HG03565 (cell line): ENCODE measurements at regions not wholly inside any gene's neighbourhood (a gene's known extent, or its start where the extent isn't known, plus 50 kb on each side); places are given as distances from the start of the nearest gene placed in this dataset.

Source experiments
- ATAC-seq: cut with Tn5 transposase; IDR thresholded peaks from one replicate; pipeline ENCODE4 v1.9.1; 2021; ENCODE audit warnings: mild to moderate bottlenecking, moderate library complexity; ENCODE audit not compliant: unreplicated experiment

DNA sequence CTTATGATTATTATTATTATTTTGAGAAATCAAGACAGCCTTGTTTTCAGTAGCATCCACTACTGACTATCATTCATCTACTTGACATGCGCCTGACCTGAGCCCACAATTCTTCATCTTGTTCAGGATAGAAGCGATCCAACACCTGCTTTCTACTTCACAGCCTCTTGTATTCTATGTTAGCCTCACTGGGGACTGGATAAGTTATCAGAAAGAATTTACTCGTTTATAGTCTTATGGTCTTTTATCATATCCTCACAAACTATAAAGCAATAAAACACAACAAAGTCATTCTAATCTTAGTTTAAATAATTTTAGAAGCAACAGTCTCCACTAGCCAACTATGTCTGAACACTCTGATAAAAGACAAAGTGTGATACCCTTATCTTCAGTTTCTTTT lies 436.0 kb upstream of the ARGLU1 start:
- ATAC-seq, result no peak

DNA sequence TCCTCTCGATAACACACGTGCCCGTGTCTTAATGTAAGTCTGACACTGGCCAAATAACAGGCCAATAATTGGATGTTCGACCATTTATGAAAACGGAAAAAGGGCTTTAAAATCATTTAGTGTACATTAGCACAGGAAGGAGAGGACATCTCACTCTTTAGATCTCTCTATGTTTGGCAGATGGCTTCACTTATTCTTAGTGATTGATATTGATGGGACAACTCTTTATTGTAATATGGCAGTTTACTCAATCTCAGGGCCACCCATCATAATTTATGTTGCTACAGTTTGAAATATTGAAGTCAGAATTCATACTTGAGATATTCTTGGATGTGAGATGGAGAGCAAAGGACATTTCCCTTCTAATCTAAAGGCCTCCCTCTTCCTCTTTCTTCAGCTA lies 430.7 kb upstream of the ARGLU1 start:
- no peak for ATAC-seq

DNA sequence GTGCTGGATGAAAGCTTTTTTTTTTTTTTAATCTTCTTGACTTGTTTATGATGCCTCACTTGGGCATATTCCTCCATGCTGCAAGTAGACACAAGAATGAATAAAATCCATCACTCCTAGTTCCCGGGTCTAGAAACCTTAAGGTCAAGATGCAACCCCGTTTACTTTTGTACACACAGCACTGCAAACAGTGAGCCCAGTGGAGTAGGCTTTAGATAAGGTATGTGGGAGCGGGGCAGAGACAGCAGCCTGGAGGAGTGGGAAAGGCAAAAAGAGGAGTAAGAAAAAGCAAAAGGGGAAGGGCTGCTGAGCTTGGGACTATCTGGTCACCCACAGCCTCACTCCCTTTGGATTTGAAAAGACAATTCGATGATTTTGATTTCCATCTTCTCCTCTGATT lies 429.8 kb upstream of the ARGLU1 start:
- no peak for ATAC-seq

DNA sequence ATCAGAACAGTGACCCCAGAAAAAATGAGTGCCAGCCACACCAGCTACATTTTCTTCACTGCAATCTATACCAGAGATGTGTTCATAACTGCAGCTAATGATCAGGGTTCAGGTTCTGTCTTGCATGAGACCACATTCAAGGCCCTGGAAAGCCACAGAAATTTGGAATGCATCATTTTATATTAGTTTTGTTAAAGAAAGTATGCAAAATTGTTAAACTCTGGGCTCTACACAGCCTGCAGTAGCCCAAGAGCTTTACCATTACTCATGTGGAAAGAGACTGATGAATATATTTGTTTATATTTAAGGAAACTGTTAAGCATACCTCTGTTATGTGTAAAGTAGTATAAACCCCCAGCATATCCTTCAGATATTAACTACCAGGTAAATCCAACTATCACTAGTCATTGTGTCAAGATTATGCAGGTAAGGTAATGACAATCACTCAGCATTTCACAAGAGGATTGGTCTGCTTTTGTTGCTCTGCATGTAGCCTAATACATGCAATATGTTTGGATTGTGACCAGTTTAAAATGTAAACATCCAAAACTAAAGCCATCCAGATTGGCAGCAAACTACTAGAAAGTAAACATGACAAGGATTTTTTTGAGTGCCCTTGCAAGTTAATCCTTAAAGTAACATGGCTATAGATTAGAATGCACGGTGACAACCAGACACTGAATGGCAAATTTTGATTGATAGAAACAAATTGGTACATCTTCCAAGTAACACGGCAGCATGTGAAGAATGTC lies 429.1 kb upstream of the ARGLU1 start:
- no peak for ATAC-seq

DNA sequence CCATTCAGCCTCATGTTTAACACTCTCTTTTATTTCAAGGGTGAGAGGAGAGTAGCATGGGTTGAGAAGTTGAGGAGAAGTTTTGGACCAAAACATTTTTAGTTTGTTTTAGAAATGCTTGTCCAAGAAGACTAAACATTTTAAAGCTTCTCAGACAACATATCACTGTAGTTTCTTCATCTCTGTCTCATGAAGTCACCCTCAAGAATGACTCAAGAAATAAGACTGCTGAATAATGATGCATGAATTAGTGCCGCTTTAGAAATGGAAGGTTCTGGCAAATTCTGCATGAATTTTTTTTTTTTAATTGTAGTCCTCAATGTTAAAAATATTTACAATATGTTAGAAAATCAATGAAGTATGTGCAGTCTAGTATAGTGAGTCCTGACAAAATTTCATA lies 422.7 kb upstream of the ARGLU1 start:
- no peak for ATAC-seq

DNA sequence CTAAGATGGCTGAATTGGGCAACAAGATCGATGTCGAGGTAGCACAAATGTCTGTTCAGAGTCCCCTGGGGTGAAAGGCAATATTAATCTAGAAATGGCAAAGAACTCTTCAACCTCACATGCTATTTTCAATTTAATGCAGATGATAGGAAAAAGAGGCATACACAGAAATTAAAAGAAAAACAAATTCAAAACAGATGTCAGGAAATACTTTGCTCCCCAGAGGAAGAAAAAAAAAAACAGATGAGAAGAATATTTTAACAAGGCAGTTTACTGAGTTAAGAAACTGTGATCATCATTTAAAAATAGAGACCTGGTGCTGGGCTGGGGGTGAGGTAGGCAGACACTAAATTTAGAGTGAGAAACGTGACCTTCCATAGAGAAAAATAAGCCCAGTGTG lies 421.9 kb upstream of the ARGLU1 start:
- ATAC-seq, result no peak

DNA sequence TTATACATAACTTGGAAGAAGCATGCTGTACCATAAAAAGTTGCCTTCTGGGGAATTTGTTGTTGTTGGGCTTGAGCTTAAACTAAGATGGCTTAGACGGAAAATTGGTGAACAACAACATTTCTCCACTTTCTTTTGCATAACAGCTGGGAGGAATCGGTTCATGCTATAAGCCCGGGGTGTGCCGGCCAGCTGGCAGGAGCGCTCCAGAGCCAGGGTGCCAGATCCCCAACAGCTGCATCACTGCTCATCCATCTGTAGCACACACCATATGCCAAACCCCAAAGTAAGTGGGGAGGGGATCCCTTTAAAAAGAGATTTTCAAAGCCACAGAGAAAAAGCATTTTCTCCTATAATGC lies 419.5 kb upstream of the ARGLU1 start:
- no peak for ATAC-seq

DNA sequence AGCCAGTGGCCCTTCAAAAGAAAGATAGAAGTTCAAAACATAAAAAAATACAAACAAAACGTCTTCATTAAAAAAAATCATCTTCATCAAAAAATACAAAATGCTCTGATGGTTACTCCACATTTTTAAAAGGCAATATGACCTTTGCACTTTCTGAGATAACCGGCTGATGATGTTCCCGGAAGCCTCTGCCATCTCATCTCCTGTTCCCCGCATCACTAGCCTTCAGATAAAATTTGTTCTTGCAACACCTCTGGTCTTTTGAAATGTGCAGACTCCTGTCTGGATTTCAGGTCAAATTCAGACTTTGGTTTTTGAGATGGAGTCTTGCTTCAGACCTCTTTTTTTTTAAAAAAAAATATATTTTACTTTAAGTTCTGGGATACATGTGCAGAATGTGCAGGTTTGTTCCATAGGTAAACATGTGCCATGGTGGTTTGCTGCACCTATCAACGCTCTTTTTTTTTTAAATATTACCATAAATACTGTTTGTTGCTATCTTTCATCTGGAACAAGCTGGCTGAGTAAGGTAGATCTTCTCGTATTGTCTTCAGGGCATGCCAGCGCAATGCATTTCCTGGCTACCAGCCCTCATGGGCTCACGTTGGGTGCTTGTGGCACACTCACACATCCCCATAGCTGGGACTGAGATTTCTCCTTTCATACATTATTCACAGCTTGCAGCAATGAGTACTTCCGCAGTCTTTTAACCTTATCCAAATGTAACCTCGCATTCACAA lies 418.9 kb upstream of the ARGLU1 start:
- ATAC-seq, result no peak

DNA sequence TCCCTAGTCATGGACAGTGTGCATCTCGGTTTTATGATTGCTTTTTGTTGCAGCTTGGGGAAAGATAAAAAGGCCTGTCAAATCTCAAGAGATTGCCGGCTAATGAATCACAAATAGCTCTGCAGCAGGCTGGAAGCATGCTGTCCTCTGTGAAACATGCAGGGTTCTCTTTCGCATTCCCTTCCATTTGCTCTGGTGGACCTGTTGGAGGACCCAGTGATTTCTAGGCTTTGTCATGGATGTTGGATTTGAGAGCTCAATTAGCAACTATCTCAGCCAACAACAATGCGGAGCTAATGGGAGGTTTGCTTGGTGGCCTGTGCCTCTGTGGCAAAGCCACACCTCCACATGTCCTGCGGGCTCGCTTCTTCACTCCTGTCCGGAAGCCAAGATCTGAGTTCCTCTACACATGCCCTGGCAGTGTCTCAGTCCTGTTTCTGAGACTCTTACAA lies 418.1 kb upstream of the ARGLU1 start:
- no peak for ATAC-seq

DNA sequence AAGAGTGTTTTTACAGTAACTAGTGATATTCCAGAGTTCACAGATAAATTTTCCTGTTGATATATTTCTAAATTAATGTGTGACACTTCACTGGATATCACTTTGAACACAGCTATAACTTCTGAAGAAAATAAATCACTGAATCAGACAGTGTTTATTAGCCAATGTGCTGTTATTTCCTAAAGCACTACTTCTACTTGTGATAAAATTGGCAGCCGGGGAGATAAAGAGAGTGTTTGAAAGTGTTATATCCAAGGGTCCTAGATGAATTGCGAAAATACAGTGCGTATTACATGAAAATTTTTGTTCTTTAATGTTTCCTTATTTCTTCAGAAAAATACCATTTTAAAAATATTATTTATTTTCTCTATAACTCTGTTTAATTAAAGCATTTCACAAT lies 417.5 kb upstream of the ARGLU1 start:
- no peak for ATAC-seq

DNA sequence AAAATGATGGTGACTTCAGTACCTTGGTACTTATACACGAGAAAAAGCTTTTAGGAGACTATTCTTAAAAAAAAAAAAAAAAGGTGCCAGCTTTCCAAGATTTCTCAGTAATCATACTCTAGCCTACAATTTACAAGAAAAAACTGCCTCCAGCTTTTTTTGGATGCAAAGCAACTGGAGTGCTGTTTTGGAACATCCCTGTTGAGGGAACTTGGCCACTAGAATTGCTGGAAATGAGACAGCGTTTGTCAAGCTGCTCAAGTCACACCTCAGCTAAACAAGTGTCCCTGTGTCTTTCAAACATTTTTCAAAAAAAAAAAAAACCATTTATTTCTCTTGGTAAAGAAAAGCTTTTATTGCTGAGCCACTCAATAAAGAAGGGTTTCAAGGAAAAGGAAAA lies 413.1 kb upstream of the ARGLU1 start:
- no peak for ATAC-seq

DNA sequence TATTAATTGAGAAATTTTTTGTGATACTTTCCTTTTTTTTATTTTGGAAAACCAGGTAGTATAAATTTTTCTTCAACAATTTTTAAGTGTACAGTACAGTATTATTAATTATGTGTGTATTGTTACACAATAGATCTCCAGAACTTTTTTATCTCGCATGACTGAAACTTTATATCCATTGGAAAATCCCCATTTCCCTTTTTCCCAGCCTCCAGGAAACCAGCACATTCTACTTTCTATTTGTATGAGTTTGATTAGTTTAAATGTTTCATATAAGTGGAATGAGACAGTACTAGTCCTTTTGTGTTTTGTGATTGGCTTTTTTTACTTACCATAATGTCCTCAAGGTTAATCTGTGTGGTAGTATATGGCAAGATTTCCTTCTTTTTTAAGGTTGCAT lies 399.5 kb upstream of the ARGLU1 start:
- ATAC-seq, result no peak

DNA sequence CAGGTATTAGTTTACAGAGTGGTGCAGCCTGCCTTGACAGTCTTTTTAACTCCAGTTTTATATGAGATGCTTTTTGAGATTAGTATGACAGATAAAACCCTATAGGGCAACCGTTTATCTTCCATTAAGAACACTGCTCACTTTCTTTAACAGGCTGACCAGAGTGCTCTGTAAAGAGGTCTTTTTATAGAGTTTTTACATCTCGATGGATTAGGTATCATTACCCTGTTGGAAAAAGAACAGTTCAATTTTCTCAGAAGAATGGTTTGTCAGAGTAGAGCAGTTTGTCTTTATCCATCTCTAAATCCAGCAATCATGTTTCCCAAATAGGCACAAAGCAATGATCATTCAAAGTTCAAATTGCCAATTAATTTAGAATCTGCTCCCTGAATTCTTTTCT lies 395.2 kb upstream of the ARGLU1 start:
- no peak for ATAC-seq

DNA sequence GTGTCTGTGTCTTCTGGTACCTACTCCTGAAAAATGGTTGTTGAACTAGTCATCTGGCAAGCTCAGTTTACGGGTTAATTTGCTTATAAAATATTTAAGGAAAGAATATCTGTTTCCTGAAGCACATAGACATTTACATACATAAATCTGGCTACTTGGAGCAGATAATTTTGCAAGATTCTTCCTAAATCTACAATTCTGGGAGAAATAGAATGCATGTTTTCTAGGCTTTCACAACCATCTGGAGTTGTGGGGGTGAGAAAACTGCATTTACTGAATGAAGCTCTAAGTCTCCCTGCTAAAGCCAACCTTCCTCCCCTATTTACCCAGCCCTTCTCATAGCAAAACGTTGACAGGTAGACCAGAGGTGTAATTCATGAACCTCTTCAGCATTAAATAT lies 393.7 kb upstream of the ARGLU1 start:
- ATAC-seq, result no peak

DNA sequence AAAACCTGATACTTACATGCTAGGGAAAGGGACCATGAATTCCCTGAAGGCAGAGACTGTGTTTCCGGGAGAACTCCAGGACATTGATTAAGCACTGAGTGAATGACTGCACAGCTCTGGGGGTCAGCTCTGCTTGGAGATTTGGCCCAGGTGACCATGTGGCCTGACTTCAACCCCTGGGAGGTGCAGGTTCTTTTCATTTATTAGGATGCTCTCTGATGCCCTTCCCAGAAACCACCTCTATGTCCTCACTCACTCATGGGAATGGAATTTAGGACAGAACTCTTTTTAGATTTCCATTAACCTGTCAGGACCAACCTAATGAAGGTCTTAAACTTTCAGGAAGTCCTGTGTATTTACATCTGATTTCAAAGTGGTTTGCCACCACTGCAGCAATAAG lies 393.3 kb upstream of the ARGLU1 start:
- ATAC-seq, result no peak

DNA sequence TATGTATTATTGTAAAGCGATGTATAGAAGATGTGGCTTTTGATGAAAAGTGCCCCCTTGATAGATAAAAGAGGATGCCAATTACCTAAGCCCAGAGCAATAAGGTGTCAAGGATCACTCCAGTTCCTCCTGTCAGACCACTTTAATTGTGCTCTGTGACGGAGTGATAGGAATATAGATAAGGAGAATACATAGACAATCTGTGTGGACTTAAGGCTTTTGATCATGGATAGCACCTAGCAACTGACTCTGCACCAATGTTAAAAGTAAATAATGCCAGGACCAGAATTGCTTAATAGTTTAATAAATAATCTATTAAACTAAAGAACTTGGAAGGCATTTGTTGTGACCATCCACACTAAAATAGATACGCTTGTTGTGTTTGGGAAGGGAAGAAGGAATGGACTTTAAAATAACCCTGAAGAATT lies 390.7 kb upstream of the ARGLU1 start:
- ATAC-seq, result no peak

DNA sequence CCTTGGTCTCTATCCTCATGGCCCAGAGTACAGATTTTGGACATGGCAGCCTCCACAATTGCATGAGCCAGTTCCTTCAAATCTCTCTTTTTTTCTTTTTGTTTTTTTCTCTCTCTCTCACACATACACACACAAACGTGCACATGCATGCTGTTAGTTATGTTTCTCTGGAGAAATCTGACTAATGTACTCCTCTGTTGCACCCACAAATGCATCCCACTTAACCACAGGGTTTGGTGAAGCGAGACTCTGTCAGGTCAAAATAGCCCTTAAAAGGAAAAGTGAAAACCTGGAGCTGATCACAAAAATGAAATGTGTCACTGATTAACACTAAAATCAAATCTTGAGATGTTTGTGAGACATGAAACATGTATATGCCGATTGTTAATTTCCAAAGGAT lies 374.6 kb upstream of the ARGLU1 start:
- peak; percentile 66 for ATAC-seq

DNA sequence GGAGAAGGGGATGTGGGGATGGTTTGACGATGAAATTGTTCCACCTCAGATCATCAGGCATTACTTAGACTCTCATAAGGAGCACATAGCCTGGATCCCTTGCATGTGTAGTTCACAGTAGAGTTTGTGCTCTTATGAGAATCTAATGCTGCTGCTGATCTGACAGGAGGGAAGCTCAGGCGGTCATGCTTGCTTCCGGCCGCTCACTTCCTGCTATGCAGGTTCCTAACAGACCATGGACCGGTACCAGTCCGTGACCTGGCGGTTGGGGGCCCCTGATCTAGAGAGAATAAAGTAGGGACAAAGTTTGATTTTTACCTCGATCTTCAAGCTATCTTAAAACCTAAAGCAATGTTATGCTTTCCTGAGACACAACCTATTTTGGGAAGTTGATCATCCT lies 373.8 kb upstream of the ARGLU1 start:
- no peak for ATAC-seq

DNA sequence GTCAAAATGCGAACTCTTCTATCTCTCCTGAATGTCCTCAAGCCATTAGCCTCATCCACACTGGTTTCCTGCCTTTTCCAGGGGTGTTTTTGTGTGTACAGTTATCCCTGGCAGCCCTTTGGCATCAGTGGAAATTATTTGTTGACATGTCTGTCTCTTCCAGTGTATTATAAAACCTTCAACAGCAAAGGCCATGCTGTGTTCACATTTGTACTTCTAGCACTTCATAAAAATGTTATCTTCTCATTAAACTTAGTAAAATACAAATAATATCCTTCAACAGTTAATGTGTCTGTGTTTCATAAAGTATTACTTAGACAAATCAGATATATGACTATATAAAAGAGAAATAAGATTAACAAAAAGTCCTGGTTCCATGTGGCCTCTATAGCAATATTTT lies 359.5 kb upstream of the ARGLU1 start:
- ATAC-seq, result no peak

DNA sequence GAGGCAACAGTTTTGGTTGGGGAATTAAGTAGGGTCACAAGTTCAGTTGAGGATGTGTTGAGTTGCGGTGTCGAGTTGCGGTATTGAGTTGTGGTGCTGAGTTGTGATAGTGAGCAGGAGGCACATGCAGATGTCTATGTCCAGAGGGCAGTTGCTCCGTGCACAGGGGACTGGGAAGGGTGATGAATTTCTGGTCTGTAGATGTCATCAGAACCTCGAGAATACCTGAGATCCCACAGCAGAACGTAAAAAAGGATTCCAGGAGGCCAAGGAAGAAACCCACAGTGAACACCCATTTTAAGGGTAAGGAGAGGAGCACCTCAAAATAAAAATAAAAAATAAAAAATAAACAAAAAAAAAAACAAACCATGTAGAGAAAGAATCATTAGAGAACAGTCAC lies 354.4 kb upstream of the ARGLU1 start:
- ATAC-seq, result no peak

DNA sequence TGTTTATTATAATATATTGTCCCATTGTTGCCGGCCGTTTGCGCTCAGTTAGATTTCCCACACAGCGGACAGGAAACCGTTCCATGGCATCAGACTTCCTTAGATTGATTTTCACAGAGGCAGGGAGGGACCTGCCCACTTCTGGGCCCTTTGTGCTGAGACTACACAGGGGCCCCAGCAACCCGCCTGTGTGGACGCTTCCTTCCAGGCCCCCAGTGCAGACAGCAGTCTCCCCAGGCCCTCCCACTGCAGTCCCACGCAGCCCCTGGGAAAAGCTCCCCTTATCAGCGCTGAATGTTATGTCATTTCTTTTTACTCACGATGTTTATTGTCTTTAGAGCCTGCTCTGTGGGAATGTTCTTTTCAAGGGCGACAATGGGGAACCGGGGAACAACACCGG lies 351.7 kb upstream of the ARGLU1 start:
- no peak for ATAC-seq

DNA sequence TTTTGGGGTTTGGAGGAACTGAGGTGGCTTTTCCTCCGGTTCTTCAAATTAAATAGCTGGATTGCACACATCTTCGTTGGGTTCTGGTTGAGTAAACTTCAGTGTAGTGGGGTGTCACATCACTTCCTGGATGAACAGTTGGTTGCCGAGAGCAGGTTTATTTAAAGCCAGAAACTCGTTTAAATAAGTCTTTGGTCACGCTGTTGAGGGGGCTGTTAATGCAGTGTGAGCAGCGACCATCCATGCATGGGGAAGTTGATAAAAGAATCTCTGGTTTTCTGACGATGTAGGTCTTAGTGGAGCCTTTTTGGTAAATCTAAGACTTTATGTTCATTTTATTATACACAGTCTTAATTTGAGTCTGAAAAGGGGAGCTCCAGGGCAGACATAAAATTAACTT lies 351.2 kb upstream of the ARGLU1 start:
- peak; percentile 72 for ATAC-seq

DNA sequence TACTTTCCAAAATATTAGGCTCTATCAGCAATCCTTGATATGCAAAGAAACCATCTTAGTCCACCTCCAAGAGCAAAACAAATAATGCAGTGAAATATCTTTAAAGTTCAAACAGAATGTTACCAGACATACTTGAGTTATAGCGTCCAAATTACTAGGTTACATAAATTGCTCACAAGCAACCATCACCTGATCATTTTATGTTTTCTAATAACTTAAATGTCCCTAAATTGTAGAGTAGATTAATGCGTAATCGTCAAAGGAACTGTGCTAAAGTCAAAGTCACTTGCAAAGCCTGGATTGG lies 350.6 kb upstream of the ARGLU1 start:
- no peak for ATAC-seq
